Stomach (tissue), 8 donors: ENCODE measurements at regions not wholly inside any gene's neighbourhood (a gene's known extent, or its start where the extent isn't known, plus 50 kb on each side); places are given as distances from the start of the nearest gene placed in this dataset.

Experiments used
- DNase-seq, 2 donors: peaks; one replicate each; pipeline versions ENCODE4 v3.0.0 to v3.0.0-alpha.2; 2013 to 2019
- H3K27ac ChIP-seq, 5 donors: fragments of 200-600 bp in 4 of 5; sonication (generic) in 4 of 5; one replicate each; pipeline ENCODE4 v1.5.1; 2013 to 2019; ENCODE audit warnings: mild to moderate bottlenecking in 1 of 5, moderate library complexity in 1 of 5
- H3K27me3 ChIP-seq, 3 donors: fragments of 200-600 bp; sonication (generic); one replicate each; pipeline ENCODE4 v1.5.1; 2017 to 2019; ENCODE audit warnings: mixed run types in 1 of 3
- H3K36me3 ChIP-seq, 4 donors: fragments of 200-600 bp; sonication (generic); 1 replicate in 3 of 4; 2 replicates in 1 of 4; pipeline ENCODE4 v1.5.1; 2016 to 2019
- H3K4me1 ChIP-seq, 4 donors: fragments of 200-600 bp; sonication (generic); one replicate each; pipeline ENCODE4 v1.5.1; 2016 to 2019
- H3K4me3 ChIP-seq, 4 donors: fragments of 200-600 bp; sonication (generic) in 3 of 4; one replicate each; pipeline ENCODE4 v1.5.1; 2016 to 2019; ENCODE audit warnings: mild to moderate bottlenecking in 1 of 4
- H3K9me3 ChIP-seq, 4 donors: fragments of 200-600 bp; sonication (generic); one replicate each; pipeline ENCODE4 v1.5.1; 2016 to 2019
- EP300 ChIP-seq: sonication (generic); formaldehyde crosslinking; IDR thresholded peaks from one replicate; pipeline ENCODE4 v1.6.1; 2017; ENCODE audit warnings: antibody characterized with exemption
- POLR2A ChIP-seq, 4 donors: fragments of 450-650 bp; IDR thresholded peaks; one replicate each; pipeline ENCODE4 v1.6.1; 2016; ENCODE audit warnings: antibody characterized with exemption in 4 of 4, control low read depth in 2 of 4, mild to moderate bottlenecking in 1 of 4, moderate library complexity in 1 of 4
- POLR2AphosphoS5 ChIP-seq, 3 donors: sonication (generic); formaldehyde crosslinking; IDR thresholded peaks; one replicate each; pipeline ENCODE4 v1.6.1; 2016; ENCODE audit warnings: antibody characterized with exemption in 3 of 3
- WGBS, 5 donors: extraction: QIAGEN DNeasy Blood & Tissue Kit in 3 of 5; methylation state at CpG; one replicate each; pipeline versions ENCODE4 v1.1.5 to v1.1.7; 2013 to 2018; 5-methylcytosine and 5-hydroxymethylcytosine counted together
- intact Hi-C: fragments of 100-400 bp; cut with DNase I; formaldehyde crosslinking; loops from one replicate; pipeline ENCODE4 v1.15.1; 2023; ENCODE audit warnings: low total_unique reads
- TF ChIP-seq, protein P1 (sequence below), 7 experiments: fragments of 450-650 bp in 4 of 7; fragments of 200-600 bp in 3 of 7; sonication (generic) in 3 of 7; IDR thresholded peaks; one replicate each; pipeline ENCODE4 v1.5.1; 2016 to 2019; ENCODE audit warnings: antibody characterized with exemption in 7 of 7, control low read depth in 2 of 7, mild to moderate bottlenecking in 1 of 7
- donor health status: healthy with polysubstance abuse.
- donor health status: Bipolar disorder and iron deficiency.
- donor health status: healthy.

- Histone ChIP-seq H3K27ac (no peak overlapping the region), H3K9me3 (no peaks in the 10 kb centered on the region), H3K27me3 (no peaks in the 10 kb centered on the region), H3K4me1 (no peaks in the 10 kb centered on the region), H3K4me3 (no peak overlapping the region), H3K36me3 (no peaks in the 10 kb centered on the region)
- intact Hi-C loops: no loop called here
- DNase-seq: no peak
- WGBS, 5 donors: 29 to 68% (median 51%) methylated on average over 1 of the region's 1 CpG
- TF ChIP-seq, protein P1, sequence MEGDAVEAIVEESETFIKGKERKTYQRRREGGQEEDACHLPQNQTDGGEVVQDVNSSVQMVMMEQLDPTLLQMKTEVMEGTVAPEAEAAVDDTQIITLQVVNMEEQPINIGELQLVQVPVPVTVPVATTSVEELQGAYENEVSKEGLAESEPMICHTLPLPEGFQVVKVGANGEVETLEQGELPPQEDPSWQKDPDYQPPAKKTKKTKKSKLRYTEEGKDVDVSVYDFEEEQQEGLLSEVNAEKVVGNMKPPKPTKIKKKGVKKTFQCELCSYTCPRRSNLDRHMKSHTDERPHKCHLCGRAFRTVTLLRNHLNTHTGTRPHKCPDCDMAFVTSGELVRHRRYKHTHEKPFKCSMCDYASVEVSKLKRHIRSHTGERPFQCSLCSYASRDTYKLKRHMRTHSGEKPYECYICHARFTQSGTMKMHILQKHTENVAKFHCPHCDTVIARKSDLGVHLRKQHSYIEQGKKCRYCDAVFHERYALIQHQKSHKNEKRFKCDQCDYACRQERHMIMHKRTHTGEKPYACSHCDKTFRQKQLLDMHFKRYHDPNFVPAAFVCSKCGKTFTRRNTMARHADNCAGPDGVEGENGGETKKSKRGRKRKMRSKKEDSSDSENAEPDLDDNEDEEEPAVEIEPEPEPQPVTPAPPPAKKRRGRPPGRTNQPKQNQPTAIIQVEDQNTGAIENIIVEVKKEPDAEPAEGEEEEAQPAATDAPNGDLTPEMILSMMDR (IDR thresholded peaks at IDR 0.05): no peak
- no peak for TF ChIP-seq POLR2AphosphoS5 (IDR thresholded peaks at IDR 0.05)
- no peak for TF ChIP-seq EP300
- TF ChIP-seq POLR2A (IDR thresholded peaks at IDR 0.05): no peak
These were observed 223.9 kb upstream of the MAD2L1 start for GRCh38 chr4:120290553-120290952.

DNA sequence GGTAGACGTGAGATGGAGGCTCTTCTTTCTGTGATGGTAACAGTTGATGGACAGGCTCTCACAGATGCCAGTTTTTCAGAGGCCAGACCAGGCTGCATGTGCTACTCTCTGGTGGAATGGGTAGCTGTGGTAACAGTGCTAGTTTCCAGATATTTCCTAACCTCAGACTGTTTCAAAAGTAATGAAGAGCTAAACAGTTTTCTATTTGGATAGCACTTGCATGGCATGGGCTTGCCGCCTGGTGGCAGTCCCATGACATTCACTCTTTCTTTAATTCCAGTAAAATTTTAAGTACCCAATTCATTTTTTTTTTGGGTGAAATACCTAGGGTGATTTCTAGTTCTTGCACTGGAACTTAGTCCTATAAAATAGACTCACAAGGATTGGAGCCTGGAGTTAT is 220.2 kb upstream of the MAD2L1 start:
- H3K27me3 ChIP-seq: no peaks in the 10 kb centered on the region
- H3K4me1 ChIP-seq: no peaks in the 10 kb centered on the region
- no peaks in the 10 kb centered on the region for H3K36me3 ChIP-seq
- intact Hi-C loops: no loop called here
- WGBS, 5 donors: 61 to 87% (median 70%) methylated on average over 2 of the region's 2 CpGs
- DNase-seq: no peak
- no peak overlapping the region for H3K4me3 ChIP-seq
- no peak overlapping the region for H3K27ac ChIP-seq
- no peak for TF ChIP-seq EP300
- TF ChIP-seq POLR2A (IDR thresholded peaks at IDR 0.05): no peak
- no peak for TF ChIP-seq POLR2AphosphoS5 (IDR thresholded peaks at IDR 0.05)
- TF ChIP-seq, protein P1 (IDR thresholded peaks at IDR 0.05): no peak
- H3K9me3 ChIP-seq: no peaks in the 10 kb centered on the region

DNA sequence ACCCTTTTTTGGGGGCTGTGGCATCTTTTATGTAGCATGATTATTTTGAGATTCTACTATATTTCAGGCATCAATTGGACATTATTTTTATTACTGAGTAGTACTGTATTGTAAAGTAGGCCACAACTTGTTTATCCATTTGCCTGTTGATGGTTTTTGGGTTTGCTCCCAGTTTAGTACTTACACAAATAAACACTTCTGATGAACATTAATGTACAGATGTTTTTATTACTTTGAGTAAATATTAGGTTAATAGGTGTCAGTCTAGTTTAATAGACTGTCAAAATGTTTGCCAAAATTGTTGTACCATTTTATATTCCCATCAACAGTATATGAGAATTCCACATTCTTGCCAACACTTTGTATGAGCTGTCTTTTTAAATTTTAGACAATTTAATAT is 214.9 kb upstream of the MAD2L1 start:
- Histone ChIP-seq H3K36me3 (no peaks in the 10 kb centered on the region), H3K27ac (no peak overlapping the region), H3K4me1 (no peaks in the 10 kb centered on the region), H3K27me3 (no peaks in the 10 kb centered on the region), H3K9me3 (no peaks in the 10 kb centered on the region), H3K4me3 (no peak overlapping the region)
- TF ChIP-seq POLR2AphosphoS5 (IDR thresholded peaks at IDR 0.05) (no peak), POLR2A (IDR thresholded peaks at IDR 0.05) (no peak), EP300 (no peak)
- TF ChIP-seq, protein P1 (IDR thresholded peaks at IDR 0.05): no peak
- no peak for DNase-seq
- intact Hi-C loops: no loop called here

DNA sequence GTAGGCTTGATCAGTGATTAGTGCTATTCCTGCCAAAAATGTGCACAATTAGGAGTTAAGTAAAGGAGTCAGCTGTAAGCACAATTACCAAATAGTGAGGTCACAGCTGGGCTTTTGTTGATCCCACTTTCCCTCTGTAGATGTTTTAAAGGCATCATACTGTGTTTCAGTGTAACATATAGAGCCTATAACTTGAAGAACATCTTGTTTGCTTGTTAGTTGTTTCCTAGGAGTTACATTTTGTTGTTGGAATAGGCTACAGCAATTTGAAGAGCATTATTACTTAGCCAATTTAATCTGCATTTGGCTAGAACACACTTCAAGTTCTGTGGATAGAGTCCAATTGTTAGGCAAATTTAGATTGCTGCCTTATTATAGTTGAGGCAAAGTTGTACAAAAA is 210.7 kb upstream of the MAD2L1 start:
- Histone ChIP-seq H3K27me3 (no peaks in the 10 kb centered on the region), H3K9me3 (no peaks in the 10 kb centered on the region), H3K4me1 (no peaks in the 10 kb centered on the region), H3K36me3 (no peaks in the 10 kb centered on the region), H3K4me3 (no peak overlapping the region), H3K27ac (no peak overlapping the region)
- TF ChIP-seq EP300 (no peak), POLR2A (IDR thresholded peaks at IDR 0.05) (no peak), POLR2AphosphoS5 (IDR thresholded peaks at IDR 0.05) (no peak)
- intact Hi-C loops: no loop called here
- no peak for DNase-seq

DNA sequence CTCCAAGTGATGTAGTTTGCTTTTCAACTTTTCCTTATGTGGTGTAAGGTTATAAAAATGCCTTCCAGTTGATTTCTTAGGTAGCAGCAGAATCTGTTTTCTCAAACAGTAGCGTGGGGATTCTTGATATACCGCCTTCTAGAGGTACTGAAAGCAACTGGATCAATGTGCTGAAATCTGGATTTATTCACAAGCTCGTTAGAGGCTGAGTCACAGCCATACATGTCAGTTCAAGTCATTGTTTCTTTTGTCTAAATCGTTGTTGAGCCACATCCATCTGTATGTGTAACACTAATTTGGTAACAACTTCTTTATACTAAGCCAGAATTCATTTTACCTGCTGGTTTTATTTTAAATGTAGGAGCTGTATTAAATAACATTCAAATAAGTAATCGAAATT is 200.0 kb upstream of the MAD2L1 start:
- H3K4me1 ChIP-seq: no peaks in the 10 kb centered on the region
- no peak overlapping the region for H3K4me3 ChIP-seq
- H3K9me3 ChIP-seq: no peaks in the 10 kb centered on the region
- no peaks in the 10 kb centered on the region for H3K36me3 ChIP-seq
- no peak overlapping the region for H3K27ac ChIP-seq
- DNase-seq: no peak
- intact Hi-C loops: no loop called here
- H3K27me3 ChIP-seq: no peaks in the 10 kb centered on the region
- TF ChIP-seq POLR2AphosphoS5 (IDR thresholded peaks at IDR 0.05): no peak
- TF ChIP-seq, protein P1 (IDR thresholded peaks at IDR 0.05): no peak
- no peak for TF ChIP-seq POLR2A (IDR thresholded peaks at IDR 0.05)
- TF ChIP-seq EP300: no peak
- 61 to 68% (median 67%) methylated on average over 5 of the region's 5 CpGs for WGBS, 5 donors
